IMR-90 (cell line): ENCODE measurements at regions not wholly inside any gene's neighbourhood (a gene's known extent, or its start where the extent isn't known, plus 50 kb on each side); places are given as distances from the start of the nearest gene placed in this dataset.

Experiments
- ATAC-seq: fragments of 200-7000 bp; cut with Tn5 transposase; 2 replicates; pipeline ENCODE4 v1.9.1; 2020; ENCODE audit warnings: low read depth, mild to moderate bottlenecking, moderate library complexity
- BruUV-seq: library from RNA; stranded (reverse); fragments of 400-500 nt; replicated peaks from 2 replicates; lab custom pipeline; 2021; lab: Mats Ljungman, UMichigan
- CTCF ChIA-PET: fragments of 300-600 bp; formaldehyde crosslinking; extraction: SDS; loops from one replicate; lab custom pipeline; 2021; ENCODE audit warnings: antibody characterized with exemption; lab: Yijun Ruan, JAX
- POLR2A ChIA-PET: fragments of 300-600 bp; sonication (Branson Sonifier 250); formaldehyde crosslinking; loops from one replicate; lab custom pipeline; 2022; ENCODE audit warnings: antibody characterized with exemption; ENCODE audit not compliant: unreplicated experiment; lab: Charles Lee
- DNase-seq: peaks from one replicate; pipeline ENCODE4 v3.0.0; 2013
- H2AFZ ChIP-seq: replicated peaks from 2 replicates; pipeline ENCODE3; 2013; ENCODE audit warnings: low read length, mild to moderate bottlenecking; ENCODE audit not compliant: poor library complexity
- H2AK5ac ChIP-seq: 2 replicates; pipeline ENCODE4 v1.6.1; 2013; ENCODE audit warnings: low read depth, low read length, inconsistent platforms
- H2AK9ac ChIP-seq: replicated peaks from 2 replicates; pipeline ENCODE3; 2013; ENCODE audit warnings: mild to moderate bottlenecking, low read depth, low read length, moderate library complexity; ENCODE audit not compliant: poor library complexity
- H2BK120ac ChIP-seq: 2 replicates; pipeline ENCODE4 v1.6.1; 2013; ENCODE audit warnings: low read depth, low read length, inconsistent platforms
- H2BK15ac ChIP-seq: 3 replicates; pipeline ENCODE4 v1.6.1; 2013; ENCODE audit warnings: low read depth, low read length, inconsistent platforms
- H2BK20ac ChIP-seq: 2 replicates; pipeline ENCODE4 v1.6.1; 2013; ENCODE audit warnings: low read depth, mild to moderate bottlenecking, inconsistent platforms, low read length, moderate library complexity
- H2BK5ac ChIP-seq: 2 replicates; pipeline ENCODE4 v1.6.1; 2013; ENCODE audit warnings: mild to moderate bottlenecking, low read depth, low read length, inconsistent platforms; ENCODE audit not compliant: poor library complexity, severe bottlenecking
- H3K14ac ChIP-seq: replicated peaks from 2 replicates; pipeline ENCODE4 v1.6.1; 2013; ENCODE audit warnings: low read depth, low read length, inconsistent platforms
- H3K18ac ChIP-seq: 2 replicates; pipeline ENCODE4 v1.6.1; 2013; ENCODE audit warnings: low read depth, low read length, control low read depth
- H3K23ac ChIP-seq: 2 replicates; pipeline ENCODE4 v1.6.1; 2013; ENCODE audit warnings: low read depth, low read length, inconsistent platforms
- H3K27ac ChIP-seq: 2 replicates; pipeline ENCODE4 v1.5.1; 2013; ENCODE audit warnings: mild to moderate bottlenecking, control low read depth, low read length; ENCODE audit not compliant: insufficient read depth
- H3K27me3 ChIP-seq: 2 replicates; pipeline ENCODE4 v1.6.1; 2013; ENCODE audit warnings: low read length; ENCODE audit not compliant: control insufficient read depth, insufficient read depth
- H3K36me3 ChIP-seq: 2 replicates; pipeline ENCODE4 v1.6.1; 2013; ENCODE audit warnings: low read length, mixed read lengths; ENCODE audit not compliant: control insufficient read depth, insufficient read depth
- H3K4ac ChIP-seq: 2 replicates; pipeline ENCODE4 v1.6.1; 2013; ENCODE audit warnings: low read depth, low read length, inconsistent platforms
- H3K4me1 ChIP-seq: 2 replicates; pipeline ENCODE4 v1.6.1; 2013; ENCODE audit warnings: low read length, mixed read lengths; ENCODE audit not compliant: control insufficient read depth, insufficient read depth
- H3K4me2 ChIP-seq: 2 replicates; pipeline ENCODE4 v1.6.1; 2013; ENCODE audit warnings: low read depth, mild to moderate bottlenecking, control low read depth, low read length, moderate library complexity
- H3K4me3 ChIP-seq: 2 replicates; pipeline ENCODE4 v1.5.1; 2013; ENCODE audit warnings: low read depth, mild to moderate bottlenecking, control low read depth, low read length, moderate library complexity; ENCODE audit not compliant: insufficient read depth
- H3K56ac ChIP-seq: 2 replicates; pipeline ENCODE4 v1.6.1; 2013; ENCODE audit warnings: low read length, inconsistent platforms; ENCODE audit not compliant: insufficient read depth; ENCODE audit errors: extremely low read depth
- H3K79me1 ChIP-seq, 2 experiments: 2 replicates each; pipeline ENCODE4 v1.6.1; 2013; ENCODE audit warnings: low read length in 2 of 2, inconsistent platforms in 1 of 2, low read depth in 1 of 2
- H3K9ac ChIP-seq: 2 replicates; pipeline ENCODE4 v1.6.1; 2013; ENCODE audit warnings: low read depth, low read length, control low read depth
- H3K9me1 ChIP-seq: 2 replicates; pipeline ENCODE4 v1.6.1; 2013; ENCODE audit warnings: low read length, inconsistent platforms; ENCODE audit not compliant: insufficient read depth
- H3K9me3 ChIP-seq: 2 replicates; pipeline ENCODE4 v1.6.1; 2013; ENCODE audit warnings: low read length; ENCODE audit not compliant: control insufficient read depth, insufficient read depth
- H4K20me1 ChIP-seq: 2 replicates; pipeline ENCODE4 v1.6.1; 2013; ENCODE audit warnings: low read length, inconsistent platforms; ENCODE audit not compliant: insufficient read depth
- H4K5ac ChIP-seq: 2 replicates; pipeline ENCODE4 v1.6.1; 2013; ENCODE audit warnings: mild to moderate bottlenecking, low read depth, low read length, control low read depth
- H4K8ac ChIP-seq, 2 experiments: 2 replicates each; pipeline ENCODE4 v1.6.1; 2013; ENCODE audit warnings: low read depth in 2 of 2, low read length in 2 of 2, control low read depth in 1 of 2, inconsistent platforms in 1 of 2
- H4K91ac ChIP-seq: 2 replicates; pipeline ENCODE4 v1.6.1; 2013; ENCODE audit warnings: low read depth, low read length, inconsistent platforms; ENCODE audit not compliant: insufficient read depth
- BHLHE40 ChIP-seq: fragments of 150-350 bp; IDR thresholded peaks from 2 replicates; pipeline ENCODE4 v1.6.1; 2016; ENCODE audit warnings: mild to moderate bottlenecking, low read depth, low read length
- CEBPB ChIP-seq: IDR thresholded peaks from 2 replicates; pipeline ENCODE4 v1.6.1; 2012; ENCODE audit warnings: low read depth, low read length, improper control_type of control experiment
- CHD1 ChIP-seq: IDR thresholded peaks from 2 replicates; pipeline ENCODE4 v1.6.1; 2012; ENCODE audit warnings: low read depth, low read length, improper control_type of control experiment
- CTCF ChIP-seq: conservative IDR thresholded peaks from 2 replicates; pipeline ENCODE4 v1.5.1; 2012; ENCODE audit warnings: mild to moderate bottlenecking, low read depth, low read length, improper control_type of control experiment
- ELK1 ChIP-seq: fragments of 150-350 bp; IDR thresholded peaks from 2 replicates; pipeline ENCODE4 v1.6.1; 2016; ENCODE audit warnings: low read depth, mild to moderate bottlenecking, low read length, moderate library complexity, borderline replicate concordance
- FOS ChIP-seq: fragments of 150-350 bp; IDR thresholded peaks from 2 replicates; pipeline ENCODE4 v1.6.1; 2016; ENCODE audit warnings: low read depth, low read length
- MAFK ChIP-seq: IDR thresholded peaks from 2 replicates; pipeline ENCODE4 v1.6.1; 2012; ENCODE audit warnings: low read depth, low read length, improper control_type of control experiment
- MAZ ChIP-seq: IDR thresholded peaks from 2 replicates; pipeline ENCODE4 v1.6.1; 2012; ENCODE audit warnings: low read depth, mild to moderate bottlenecking, low read length, improper control_type of control experiment, moderate library complexity, borderline replicate concordance
- MXI1 ChIP-seq: IDR thresholded peaks from 2 replicates; pipeline ENCODE4 v1.6.1; 2012; ENCODE audit warnings: low read depth, mild to moderate bottlenecking, low read length, moderate library complexity, borderline replicate concordance
- NFE2L2 ChIP-seq: fragments of 150-350 bp; IDR thresholded peaks from 2 replicates; pipeline ENCODE4 v1.6.1; 2016; ENCODE audit warnings: low read depth, mild to moderate bottlenecking, low read length
- POLR2A ChIP-seq: IDR thresholded peaks from 2 replicates; pipeline ENCODE4 v1.6.1; 2012; ENCODE audit warnings: mild to moderate bottlenecking, low read depth, low read length
- RAD21 ChIP-seq: IDR thresholded peaks from 2 replicates; pipeline ENCODE4 v1.6.1; 2012; ENCODE audit warnings: low read length, improper control_type of control experiment
- RCOR1 ChIP-seq: IDR thresholded peaks from 2 replicates; pipeline ENCODE4 v1.6.1; 2012; ENCODE audit warnings: mild to moderate bottlenecking, low read length, improper control_type of control experiment; ENCODE audit not compliant: insufficient replicate concordance
- RFX5 ChIP-seq: IDR thresholded peaks from 2 replicates; pipeline ENCODE4 v1.8.0; 2012; ENCODE audit warnings: low read depth, mild to moderate bottlenecking, low read length, moderate library complexity
- SMC3 ChIP-seq: fragments of 150-350 bp; IDR thresholded peaks from 2 replicates; pipeline ENCODE4 v1.6.1; 2016; ENCODE audit warnings: low read depth, mild to moderate bottlenecking, antibody characterized with exemption, low read length, moderate library complexity
- USF2 ChIP-seq: fragments of 150-350 bp; IDR thresholded peaks from 2 replicates; pipeline ENCODE4 v1.6.1; 2017; ENCODE audit warnings: mild to moderate bottlenecking, antibody characterized with exemption, low read length, low read depth
- WGBS, 2 experiments: methylation state at CpG; one replicate each; pipeline versions ENCODE4 v1.1.5 to v1.1.7; 2013; ENCODE audit warnings: missing lambda C conversion rate in 2 of 2; ENCODE audit not compliant: insufficient read length in 1 of 2; ENCODE audit errors: extremely low coverage in 2 of 2; 5-methylcytosine and 5-hydroxymethylcytosine counted together
- dilution Hi-C: fragments of 300-500 bp; cut with HindIII; formaldehyde crosslinking; loops from one replicate; pipeline ENCODE4 v1.14.3; 2018; ENCODE audit warnings: low sequenced_read_pairs; ENCODE audit not compliant: unreplicated experiment
- in situ Hi-C: fragments of 300-500 bp; cut with MboI; formaldehyde crosslinking; loops from 3 replicates; pipeline ENCODE4 v1.14.3; 2019; ENCODE audit warnings: low sequenced_read_pairs, inconsistent platforms, mixed read lengths
- intact Hi-C: fragments of 100-400 bp; cut with micrococcal nuclease; formaldehyde crosslinking; loops from 2 replicates; pipeline ENCODE4 v1.10.0; 2022

GRCh38 chr21:18030248-18030647, 211.1 kb upstream of the C21orf91 start:
- Histone ChIP-seq H3K27ac (no peak overlapping the region), H3K4ac (no peak overlapping the region), H3K9me3 (peaks cover 5% of the 10 kb centered on the region), H4K91ac (no peak overlapping the region), H3K23ac (no peak overlapping the region), H3K4me3 (no peak overlapping the region), H4K8ac (no peak overlapping the region), H2BK120ac (no peak overlapping the region), H3K4me2 (no peak overlapping the region), H4K20me1 (no peaks in the 10 kb centered on the region), H3K36me3 (no peaks in the 10 kb centered on the region), H3K27me3 (no peaks in the 10 kb centered on the region), H2BK15ac (no peak overlapping the region), H3K9ac (no peak overlapping the region), H3K79me1 (no peaks in the 10 kb centered on the region), H3K14ac (no peak overlapping the region), H3K18ac (no peak overlapping the region), H2AK5ac (no peak overlapping the region), H4K5ac (no peak overlapping the region), H2BK20ac (no peak overlapping the region), H2BK5ac (no peak overlapping the region), H3K9me1 (no peaks in the 10 kb centered on the region), H3K4me1 (no peaks in the 10 kb centered on the region), H2AK9ac (no peak overlapping the region), H3K56ac (no peak overlapping the region), H2AFZ (no peak overlapping the region)
- DNase-seq: no peak
- TF ChIP-seq CEBPB (no peak), ELK1 (no peak), MAFK (no peak), CHD1 (no peak), MXI1 (no peak), SMC3 (no peak), CTCF (no peak), FOS (no peak), BHLHE40 (no peak), NFE2L2 (no peak), USF2 (no peak), POLR2A (no peak), RFX5 (no peak), RCOR1 (no peak), RAD21 (no peak), MAZ (no peak)
- POLR2A ChIA-PET: no interaction called here
- dilution Hi-C loops (no loop called here), intact Hi-C loops (no loop called here), in situ Hi-C loops (no loop called here)
- BruUV-seq: no TSS peak
- CTCF ChIA-PET: no interaction called here
- no peak for ATAC-seq
- no CpG with 5 or more reads among the region's 4 CpGs for WGBS, 2 experiments
